OCI-M1 (cell line): ENCODE measurements at regions not wholly inside any gene's neighbourhood (a gene's known extent, or its start where the extent isn't known, plus 50 kb on each side); places are given as distances from the start of the nearest gene placed in this dataset.
A peak's percentile ranks its signal among the peaks of the same experiment; 100 is the strongest.

Experiments used
- DNase-seq: peaks from one replicate; lab custom pipeline; 2025; lab: John Stamatoyannopoulos, UW

- DNase-seq = no peak
Measured at GRCh38 chr17:77872714-77873499, 85.6 kb upstream of the TNRC6C start.

- no peak for DNase-seq
Measured at GRCh38 chr17:77873500-77874302, 84.8 kb upstream of the TNRC6C start.

- no peak for DNase-seq
Measured at GRCh38 chr17:77874303-77875050, 84.0 kb upstream of the TNRC6C start.

- DNase-seq = no peak
Measured at GRCh38 chr17:77875051-77875780, 83.3 kb upstream of the TNRC6C start.

- DNase-seq = peak; percentile 21
Measured at GRCh38 chr17:77875881-77876509, 82.5 kb upstream of the TNRC6C start.

GRCh38 chr17:77877036-77877435, 81.5 kb upstream of the TNRC6C start:
- no peak for DNase-seq

GRCh38 chr17:77877646-77878355, 80.7 kb upstream of the TNRC6C start:
- DNase-seq = no peak

GRCh38 chr17:77879226-77879895, 79.1 kb upstream of the TNRC6C start:
- no peak for DNase-seq

- no peak for DNase-seq
Measured at GRCh38 chr17:77879896-77880280, 78.6 kb upstream of the TNRC6C start.

- no peak for DNase-seq
Measured at GRCh38 chr17:77880711-77881450, 77.6 kb upstream of the TNRC6C start.

- DNase-seq = peak; percentile 75
Measured at GRCh38 chr17:77881545-77881944, 77.0 kb upstream of the TNRC6C start.

- no peak for DNase-seq
Measured at GRCh38 chr17:77882040-77882439, 76.5 kb upstream of the TNRC6C start.

- DNase-seq = no peak
Measured at GRCh38 chr17:77882481-77883212, 75.9 kb upstream of the TNRC6C start.

- no peak for DNase-seq
Measured at GRCh38 chr17:77883213-77883650, 75.3 kb upstream of the TNRC6C start.

- DNase-seq = no peak
Measured at GRCh38 chr17:77884019-77884418, 74.5 kb upstream of the TNRC6C start.

GRCh38 chr17:77884967-77885641, 73.4 kb upstream of the TNRC6C start:
- no peak for DNase-seq

- DNase-seq = peak; percentile 17
Measured at GRCh38 chr17:77885678-77886386, 72.7 kb upstream of the TNRC6C start.

- DNase-seq = peak; percentile 21
Measured at GRCh38 chr17:77886387-77886728, 72.1 kb upstream of the TNRC6C start.
